NCI-H524 (cell line): ENCODE measurements at regions not wholly inside any gene's neighbourhood (a gene's known extent, or its start where the extent isn't known, plus 50 kb on each side); places are given as distances from the start of the nearest gene placed in this dataset.

ENCODE experiments used
- DNase-seq, 2 experiments: peaks; one replicate each; lab custom pipeline; 2025; lab: John Stamatoyannopoulos, UW

GRCh38 chr5:157913575-157913974 lies 54.6 kb upstream of the CLINT1 start:
- peak in 1 of 2 experiments; percentile 32 for DNase-seq

DNA sequence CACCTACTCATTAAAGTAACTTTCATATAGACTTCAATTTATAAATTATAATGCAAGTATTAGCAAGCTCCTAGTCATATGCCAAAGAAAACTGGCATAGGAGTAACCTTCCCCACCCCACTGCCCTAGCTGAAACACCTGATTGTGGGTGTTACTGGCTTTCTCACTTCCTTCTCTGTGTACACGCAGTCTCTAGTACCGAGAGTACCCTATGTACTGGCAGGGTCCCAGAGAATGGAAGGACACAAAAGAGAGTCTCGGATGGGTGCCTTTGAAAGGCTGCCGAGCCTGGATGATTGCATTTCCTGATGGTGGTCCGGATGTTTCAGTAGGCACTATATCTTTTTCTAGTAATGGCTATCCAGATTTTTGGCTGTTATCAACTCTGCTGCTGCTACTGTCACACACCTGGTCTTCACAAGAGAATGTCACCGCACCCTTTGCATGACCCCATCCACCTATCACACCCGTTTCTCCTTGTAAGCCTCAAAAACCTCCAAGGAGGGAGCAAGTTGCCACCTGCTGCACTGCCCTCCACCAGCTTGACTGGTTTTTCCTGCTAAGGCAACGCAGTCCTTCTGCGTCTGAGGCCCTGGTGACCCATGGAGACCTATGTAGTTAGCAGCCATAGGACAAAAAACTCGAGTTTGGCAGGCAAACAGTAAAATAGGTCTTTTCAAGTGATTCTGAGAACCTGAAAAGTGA lies 53.8 kb upstream of the CLINT1 start:
- no peak for DNase-seq

DNA sequence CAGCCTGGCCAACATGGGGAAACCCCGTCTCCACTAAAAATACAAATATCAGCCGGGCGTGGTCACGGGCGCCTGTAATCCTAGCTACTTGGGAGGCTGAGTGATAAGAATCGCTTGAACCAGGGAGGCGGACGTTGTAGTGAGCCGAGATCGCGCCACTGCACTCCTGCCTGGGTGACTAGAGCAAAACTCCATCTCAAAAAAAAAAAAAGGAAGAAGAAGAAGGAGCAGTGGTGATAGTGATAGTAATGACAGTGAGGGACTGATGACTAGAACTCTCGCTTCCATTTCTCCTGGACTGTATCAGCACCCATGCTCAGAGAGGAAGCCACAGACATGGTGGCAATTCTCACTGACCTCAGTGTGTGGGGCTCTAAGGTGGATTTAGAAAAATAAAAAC lies 52.6 kb upstream of the CLINT1 start:
- no peak for DNase-seq
